Adrenal gland (tissue), 5 donors: ENCODE measurements at regions not wholly inside any gene's neighbourhood (a gene's known extent, or its start where the extent isn't known, plus 50 kb on each side); places are given as distances from the start of the nearest gene placed in this dataset.

ENCODE experiments used
- POLR2A ChIP-seq, 2 donors: fragments of 450-650 bp; IDR thresholded peaks; one replicate each; pipeline ENCODE4 v1.6.1; 2017; ENCODE audit warnings: antibody characterized with exemption in 2 of 2, mild to moderate bottlenecking in 2 of 2, moderate library complexity in 1 of 2
- TF ChIP-seq, protein P1 (sequence below), 6 experiments: fragments of 450-650 bp in 4 of 6; fragments of 200-600 bp in 2 of 6; sonication (generic) in 1 of 6; IDR thresholded peaks; 1 replicate in 5 of 6; 2 replicates in 1 of 6; pipeline versions ENCODE4 v1.5.1 to v1.8.0; 2016 to 2021; ENCODE audit warnings: antibody characterized with exemption in 6 of 6, mild to moderate bottlenecking in 2 of 6, moderate library complexity in 1 of 6
- donor health status: DM: no; HTN: no; CAD: no.

GRCh38 chr1:76799700-76800099 is 67.6 kb upstream of the ST6GALNAC5 start:
- no peak for TF ChIP-seq POLR2A (IDR thresholded peaks at IDR 0.05)
- TF ChIP-seq, protein P1, sequence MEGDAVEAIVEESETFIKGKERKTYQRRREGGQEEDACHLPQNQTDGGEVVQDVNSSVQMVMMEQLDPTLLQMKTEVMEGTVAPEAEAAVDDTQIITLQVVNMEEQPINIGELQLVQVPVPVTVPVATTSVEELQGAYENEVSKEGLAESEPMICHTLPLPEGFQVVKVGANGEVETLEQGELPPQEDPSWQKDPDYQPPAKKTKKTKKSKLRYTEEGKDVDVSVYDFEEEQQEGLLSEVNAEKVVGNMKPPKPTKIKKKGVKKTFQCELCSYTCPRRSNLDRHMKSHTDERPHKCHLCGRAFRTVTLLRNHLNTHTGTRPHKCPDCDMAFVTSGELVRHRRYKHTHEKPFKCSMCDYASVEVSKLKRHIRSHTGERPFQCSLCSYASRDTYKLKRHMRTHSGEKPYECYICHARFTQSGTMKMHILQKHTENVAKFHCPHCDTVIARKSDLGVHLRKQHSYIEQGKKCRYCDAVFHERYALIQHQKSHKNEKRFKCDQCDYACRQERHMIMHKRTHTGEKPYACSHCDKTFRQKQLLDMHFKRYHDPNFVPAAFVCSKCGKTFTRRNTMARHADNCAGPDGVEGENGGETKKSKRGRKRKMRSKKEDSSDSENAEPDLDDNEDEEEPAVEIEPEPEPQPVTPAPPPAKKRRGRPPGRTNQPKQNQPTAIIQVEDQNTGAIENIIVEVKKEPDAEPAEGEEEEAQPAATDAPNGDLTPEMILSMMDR (IDR thresholded peaks at IDR 0.05), result no peak
